ENCODE measurements at regions not wholly inside any gene's neighbourhood (a gene's known extent, or its start where the extent isn't known, plus 50 kb on each side); places are given as distances from the start of the nearest gene placed in this dataset.

DNA sequence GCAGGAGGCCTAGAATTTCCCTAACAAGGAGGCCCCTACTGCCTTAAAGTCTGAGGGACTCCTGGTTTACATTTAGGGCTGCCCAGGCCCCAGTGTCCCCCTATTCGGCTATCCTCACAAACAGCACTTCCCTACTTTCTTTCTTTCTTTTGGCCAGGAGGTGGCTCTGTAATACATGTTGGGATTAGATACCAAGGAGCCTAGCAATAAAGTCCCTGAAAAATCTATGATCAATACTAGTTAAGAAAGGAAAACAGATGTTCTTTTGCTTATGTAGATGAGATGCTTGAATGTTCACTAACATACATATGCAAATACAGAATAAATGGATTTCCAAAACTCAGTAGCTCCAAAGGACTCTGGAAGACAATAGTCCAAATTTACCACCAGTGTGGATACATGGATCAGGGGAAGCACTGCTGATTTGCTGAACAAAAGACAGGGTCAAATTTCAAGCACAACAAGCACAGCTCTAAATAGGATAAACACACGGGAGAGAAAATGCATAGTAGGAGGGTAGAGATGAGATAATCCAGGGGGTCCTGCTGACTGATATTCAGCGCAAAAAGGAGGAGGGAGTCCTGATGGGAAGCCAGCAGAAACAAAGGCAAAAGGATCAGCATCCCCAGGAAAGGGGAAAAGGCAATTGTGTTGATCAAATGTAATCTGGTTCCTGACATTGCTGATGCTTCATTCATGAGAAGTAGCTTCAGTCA, 240.0 kb downstream of the NUF2 start:
- DNase-seq (ENCODE audit: extremely low spot score) = no peak
- CTCF ChIA-PET = interaction anchor here (1.0 to 1.3 kb wide), 2 partner anchors 1224 to 1226 kb away, joined by 3 read pairs; no protein-coding TSS in a partner anchor
- POLR2A ChIA-PET = no interaction called here
- TF ChIP-seq CTCF (IDR thresholded peaks at IDR 0.05; ENCODE audit: control extremely low read depth, extremely low read depth, low read depth, missing control alignments) = peak; percentile 10

DNA sequence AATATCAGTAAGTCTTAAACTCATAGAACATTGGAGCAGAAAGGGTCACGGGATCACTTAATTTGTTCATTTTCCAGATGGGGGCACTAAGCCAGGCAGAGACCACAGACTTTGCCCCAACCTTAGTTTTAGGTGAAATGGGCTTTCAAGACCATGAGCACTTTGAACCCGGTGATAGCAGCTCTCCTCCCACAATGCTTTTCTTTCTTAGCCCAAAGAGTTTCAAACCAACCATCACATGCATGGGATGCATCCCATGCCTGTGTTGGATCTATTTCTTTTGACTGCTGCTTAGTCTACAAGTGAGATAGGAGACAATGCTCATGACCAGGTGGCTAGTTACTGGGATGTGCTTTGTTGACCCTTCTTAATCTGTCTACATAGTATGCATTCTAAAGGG, 240.6 kb downstream of the NUF2 start:
- CTCF ChIA-PET = interaction anchor here (1.0 kb wide), 1 partner anchor 1226 kb away, joined by 3 read pairs; no protein-coding TSS in a partner anchor
- no peak for TF ChIP-seq CTCF (IDR thresholded peaks at IDR 0.05; ENCODE audit: control extremely low read depth, extremely low read depth, low read depth, missing control alignments)
- no peak for DNase-seq (ENCODE audit: extremely low spot score)
- POLR2A ChIA-PET = no interaction called here

DNA sequence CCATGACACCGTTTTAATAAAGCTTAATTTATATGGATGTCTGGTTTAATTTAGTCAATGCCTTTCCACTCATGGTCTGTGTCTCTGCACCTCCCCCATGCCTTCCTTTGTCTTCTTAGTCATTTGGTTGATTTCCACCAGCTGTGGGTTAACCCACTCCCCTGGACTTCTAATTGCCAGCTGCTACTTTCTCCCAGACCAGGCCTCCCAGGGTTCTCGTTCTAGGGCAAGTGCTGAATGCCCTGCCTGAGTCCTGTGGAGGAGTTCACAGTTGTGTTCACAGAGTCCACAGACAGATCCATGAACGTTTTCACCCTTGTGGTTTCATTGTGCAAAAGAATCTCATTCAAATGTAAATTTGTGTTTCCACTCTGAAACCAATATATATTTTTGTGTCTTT, 243.4 kb downstream of the NUF2 start:
- DNase-seq (ENCODE audit: extremely low spot score) = no peak
- ChIA-PET POLR2A (no interaction called here), CTCF (interaction anchor here (1.3 to 1.7 kb wide), 2 partner anchors 9 to 11 kb away, joined by 3 to 6 read pairs; no protein-coding TSS in a partner anchor)
- no peak for TF ChIP-seq CTCF (IDR thresholded peaks at IDR 0.05; ENCODE audit: control extremely low read depth, extremely low read depth, low read depth, missing control alignments)

GRCh38 chr1:163570071-163570470, 248.3 kb downstream of the NUF2 start:
- TF ChIP-seq CTCF (IDR thresholded peaks at IDR 0.05; ENCODE audit: control extremely low read depth, extremely low read depth, low read depth, missing control alignments) = no peak
- ChIA-PET CTCF (no interaction called here), POLR2A (no interaction called here)
- DNase-seq (ENCODE audit: extremely low spot score) = no peak

DNA sequence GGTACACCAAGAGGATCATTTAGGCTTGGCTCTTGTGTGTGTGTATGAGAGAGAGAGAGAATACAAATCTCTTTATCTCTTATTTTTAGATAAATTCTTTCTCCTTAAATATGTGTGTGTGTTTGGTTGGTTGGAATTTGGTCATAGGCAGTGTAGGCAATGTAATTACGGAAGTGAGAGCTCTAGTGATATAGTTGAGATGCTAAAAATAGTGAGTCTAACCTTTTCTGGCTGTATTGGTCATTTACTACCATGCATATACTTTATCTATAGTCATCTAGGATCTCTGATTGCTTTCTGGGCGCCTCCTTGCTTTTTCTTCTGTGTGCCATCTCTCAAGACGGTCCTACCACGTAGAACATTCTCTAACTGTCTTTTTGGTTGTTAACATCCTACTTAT, 250.2 kb downstream of the NUF2 start:
- POLR2A ChIA-PET = no interaction called here
- CTCF ChIA-PET = no interaction called here
- TF ChIP-seq CTCF (IDR thresholded peaks at IDR 0.05; ENCODE audit: control extremely low read depth, extremely low read depth, low read depth, missing control alignments) = no peak
- no peak for DNase-seq (ENCODE audit: extremely low spot score)

GRCh38 chr1:163574119-163574518, 252.4 kb downstream of the NUF2 start:
- CTCF ChIA-PET = interaction anchor here (1.0 kb wide), 1 partner anchor 9 kb away, joined by 3 read pairs; no protein-coding TSS in a partner anchor
- no peak for DNase-seq (ENCODE audit: extremely low spot score)
- POLR2A ChIA-PET = no interaction called here
- no peak for TF ChIP-seq CTCF (IDR thresholded peaks at IDR 0.05; ENCODE audit: control extremely low read depth, extremely low read depth, low read depth, missing control alignments)
